MM.1S (cell line): ENCODE measurements at regions not wholly inside any gene's neighbourhood (a gene's known extent, or its start where the extent isn't known, plus 50 kb on each side); places are given as distances from the start of the nearest gene placed in this dataset.

ENCODE experiments used
- DNase-seq: peaks from one replicate; pipeline ENCODE4 v3.0.0-alpha.2; 2015
- H2AFZ ChIP-seq: fragments of 300-600 bp; sonication (generic); 2 replicates; pipeline ENCODE4 v1.6.0; 2016; ENCODE audit warnings: antibody characterized with exemption, low read length
- H3F3A ChIP-seq: fragments of 300-600 bp; sonication (generic); 2 replicates; pipeline ENCODE4 v1.6.1; 2016; ENCODE audit warnings: mild to moderate bottlenecking, antibody characterized with exemption, low read length, moderate library complexity, mixed read lengths; ENCODE audit not compliant: insufficient read depth
- H3K27ac ChIP-seq: fragments of 300-600 bp; sonication (generic); 2 replicates; pipeline ENCODE4 v1.5.1; 2016; ENCODE audit warnings: mild to moderate bottlenecking, low read length
- H3K27me3 ChIP-seq: fragments of 300-600 bp; sonication (generic); replicated peaks from 2 replicates; pipeline ENCODE4 v1.6.0; 2016; ENCODE audit warnings: low read length; ENCODE audit not compliant: insufficient read depth
- H3K36me3 ChIP-seq: fragments of 300-600 bp; sonication (generic); replicated peaks from 2 replicates; pipeline ENCODE4 v1.6.1; 2016; ENCODE audit warnings: mild to moderate bottlenecking, low read length, mixed read lengths; ENCODE audit not compliant: insufficient read depth
- H3K4me1 ChIP-seq: fragments of 300-600 bp; sonication (generic); 2 replicates; pipeline ENCODE4 v1.6.1; 2016; ENCODE audit warnings: low read length, mixed read lengths
- H3K4me2 ChIP-seq: fragments of 300-600 bp; sonication (generic); 2 replicates; pipeline ENCODE4 v1.6.0; 2016; ENCODE audit warnings: low read depth, low read length
- H3K4me3 ChIP-seq: fragments of 300-600 bp; sonication (generic); 2 replicates; pipeline ENCODE4 v1.5.1; 2016; ENCODE audit warnings: low read length, mixed read lengths
- H3K79me2 ChIP-seq: fragments of 300-600 bp; sonication (generic); 2 replicates; pipeline ENCODE4 v1.6.1; 2016; ENCODE audit warnings: mixed run types, low read length, mixed read lengths
- H3K9ac ChIP-seq: fragments of 300-600 bp; sonication (generic); 2 replicates; pipeline ENCODE4 v1.6.1; 2016; ENCODE audit warnings: low read length, mixed read lengths
- H3K9me2 ChIP-seq: fragments of 300-600 bp; sonication (generic); replicated peaks from 2 replicates; pipeline ENCODE4 v1.6.1; 2016; ENCODE audit warnings: mild to moderate bottlenecking, low read length, mixed read lengths; ENCODE audit not compliant: insufficient read depth
- H3K9me3 ChIP-seq: fragments of 300-600 bp; sonication (generic); replicated peaks from 2 replicates; pipeline ENCODE4 v1.6.1; 2016; ENCODE audit warnings: mild to moderate bottlenecking, low read length, mixed read lengths; ENCODE audit not compliant: insufficient read depth
- H4K20me1 ChIP-seq: fragments of 300-600 bp; sonication (generic); 2 replicates; pipeline ENCODE4 v1.6.1; 2016; ENCODE audit warnings: mild to moderate bottlenecking, low read length, moderate library complexity, mixed read lengths; ENCODE audit not compliant: insufficient read depth
- EZH2 ChIP-seq: fragments of 300-600 bp; sonication (generic); optimal IDR thresholded peaks from 2 replicates; pipeline ENCODE3; 2017; ENCODE audit warnings: low read depth, mild to moderate bottlenecking, antibody characterized with exemption, low read length, mixed read lengths
- EZH2phosphoT487 ChIP-seq: fragments of 300-600 bp; sonication (generic); IDR thresholded peaks from 2 replicates; pipeline ENCODE4 v1.6.1; 2018; ENCODE audit warnings: antibody characterized with exemption, low read length
- TF ChIP-seq, protein P1 (sequence below): fragments of 300-600 bp; sonication (generic); IDR thresholded peaks from 2 replicates; pipeline ENCODE4 v1.5.1; 2016; ENCODE audit warnings: antibody characterized with exemption, low read length, mixed read lengths

GRCh38 chr13:105262579-105262978 lies 1272.9 kb downstream of the EFNB2 start:
- Histone ChIP-seq H3F3A (no peaks in the 10 kb centered on the region), H3K4me2 (no peak overlapping the region), H3K27ac (no peak overlapping the region), H3K9me3 (no peaks in the 10 kb centered on the region), H3K27me3 (no peaks in the 10 kb centered on the region), H3K36me3 (no peaks in the 10 kb centered on the region), H3K9me2 (no peaks in the 10 kb centered on the region), H3K4me1 (no peaks in the 10 kb centered on the region), H3K9ac (no peak overlapping the region), H4K20me1 (no peaks in the 10 kb centered on the region), H2AFZ (no peak overlapping the region), H3K4me3 (no peak overlapping the region), H3K79me2 (no peaks in the 10 kb centered on the region)
- no peak for TF ChIP-seq EZH2phosphoT487
- TF ChIP-seq, protein P1, sequence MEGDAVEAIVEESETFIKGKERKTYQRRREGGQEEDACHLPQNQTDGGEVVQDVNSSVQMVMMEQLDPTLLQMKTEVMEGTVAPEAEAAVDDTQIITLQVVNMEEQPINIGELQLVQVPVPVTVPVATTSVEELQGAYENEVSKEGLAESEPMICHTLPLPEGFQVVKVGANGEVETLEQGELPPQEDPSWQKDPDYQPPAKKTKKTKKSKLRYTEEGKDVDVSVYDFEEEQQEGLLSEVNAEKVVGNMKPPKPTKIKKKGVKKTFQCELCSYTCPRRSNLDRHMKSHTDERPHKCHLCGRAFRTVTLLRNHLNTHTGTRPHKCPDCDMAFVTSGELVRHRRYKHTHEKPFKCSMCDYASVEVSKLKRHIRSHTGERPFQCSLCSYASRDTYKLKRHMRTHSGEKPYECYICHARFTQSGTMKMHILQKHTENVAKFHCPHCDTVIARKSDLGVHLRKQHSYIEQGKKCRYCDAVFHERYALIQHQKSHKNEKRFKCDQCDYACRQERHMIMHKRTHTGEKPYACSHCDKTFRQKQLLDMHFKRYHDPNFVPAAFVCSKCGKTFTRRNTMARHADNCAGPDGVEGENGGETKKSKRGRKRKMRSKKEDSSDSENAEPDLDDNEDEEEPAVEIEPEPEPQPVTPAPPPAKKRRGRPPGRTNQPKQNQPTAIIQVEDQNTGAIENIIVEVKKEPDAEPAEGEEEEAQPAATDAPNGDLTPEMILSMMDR: no peak
- no peak for TF ChIP-seq EZH2
- no peak for DNase-seq

GRCh38 chr13:105259426-105259825 lies 1276.0 kb downstream of the EFNB2 start:
- Histone ChIP-seq H3K4me2 (no peak overlapping the region), H3K9ac (no peak overlapping the region), H3K9me3 (no peaks in the 10 kb centered on the region), H4K20me1 (no peaks in the 10 kb centered on the region), H3F3A (no peaks in the 10 kb centered on the region), H3K9me2 (no peaks in the 10 kb centered on the region), H2AFZ (no peak overlapping the region), H3K27ac (no peak overlapping the region), H3K27me3 (no peaks in the 10 kb centered on the region), H3K4me3 (no peak overlapping the region), H3K4me1 (no peaks in the 10 kb centered on the region), H3K79me2 (no peaks in the 10 kb centered on the region), H3K36me3 (no peaks in the 10 kb centered on the region)
- DNase-seq: no peak
- TF ChIP-seq EZH2 (no peak), EZH2phosphoT487 (no peak)
- TF ChIP-seq, protein P1: no peak

DNA sequence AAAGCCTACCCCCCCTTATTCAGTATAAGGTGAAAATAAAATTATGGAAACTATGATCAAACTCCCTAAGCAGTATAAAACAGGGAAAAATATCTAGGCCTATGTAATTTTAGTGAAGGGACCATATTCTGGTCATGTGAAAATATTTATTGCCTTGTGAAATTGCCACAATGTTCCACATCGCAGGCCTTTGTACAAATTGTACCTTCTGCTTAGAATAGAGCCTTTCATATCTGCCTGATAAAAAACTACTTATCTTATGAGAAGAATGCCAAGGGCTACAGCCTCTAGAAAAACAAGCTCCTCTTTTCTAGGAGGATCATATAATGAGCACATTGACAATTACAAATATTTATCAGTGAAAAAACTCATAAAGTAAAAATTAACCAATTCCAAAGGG lies 1280.0 kb downstream of the EFNB2 start:
- H3K9me3 ChIP-seq: no peaks in the 10 kb centered on the region
- H3K9ac ChIP-seq: no peak overlapping the region
- no peak overlapping the region for H3K4me2 ChIP-seq
- H3K79me2 ChIP-seq: no peaks in the 10 kb centered on the region
- H4K20me1 ChIP-seq: no peaks in the 10 kb centered on the region
- TF ChIP-seq EZH2phosphoT487: no peak
- no peak for TF ChIP-seq EZH2
- TF ChIP-seq, protein P1: no peak
- no peaks in the 10 kb centered on the region for H3K9me2 ChIP-seq
- H3K27me3 ChIP-seq: no peaks in the 10 kb centered on the region
- DNase-seq: no peak
- no peak overlapping the region for H2AFZ ChIP-seq
- H3K4me1 ChIP-seq: no peaks in the 10 kb centered on the region
- no peaks in the 10 kb centered on the region for H3F3A ChIP-seq
- H3K36me3 ChIP-seq: no peaks in the 10 kb centered on the region
- no peak overlapping the region for H3K4me3 ChIP-seq
- no peak overlapping the region for H3K27ac ChIP-seq
